HG02642 (cell line): ENCODE measurements at regions not wholly inside any gene's neighbourhood (a gene's known extent, or its start where the extent isn't known, plus 50 kb on each side); places are given as distances from the start of the nearest gene placed in this dataset.
"Not testable (repeated sequence)": the region's sequence is repeated elsewhere in the genome, so short reads cannot be mapped to it uniquely, and the experiment has no call there.

Source experiments
- ATAC-seq: cut with Tn5 transposase; IDR thresholded peaks from one replicate; pipeline ENCODE4 v1.9.1; 2021; ENCODE audit warnings: mild to moderate bottlenecking; ENCODE audit not compliant: unreplicated experiment, poor library complexity

GRCh38 chr2:65778137-65778536 lies 345.7 kb upstream of the SPRED2 start:
- no peak for ATAC-seq

- no peak for ATAC-seq
Observed at GRCh38 chr2:65775839-65776238, 343.4 kb upstream of the SPRED2 start.

- ATAC-seq, result no peak
Observed at GRCh38 chr2:65767946-65768345, 335.5 kb upstream of the SPRED2 start.

GRCh38 chr2:65766768-65767267 lies 334.4 kb upstream of the SPRED2 start:
- ATAC-seq, result no peak

GRCh38 chr2:65765376-65765775 lies 333.0 kb upstream of the SPRED2 start:
- no peak for ATAC-seq

- ATAC-seq, result no peak
Observed at GRCh38 chr2:65762068-65762467, 329.7 kb upstream of the SPRED2 start.

GRCh38 chr2:65754219-65754618 lies 321.8 kb upstream of the SPRED2 start:
- no peak for ATAC-seq

GRCh38 chr2:65751408-65751807 lies 319.0 kb upstream of the SPRED2 start:
- ATAC-seq, result no peak

GRCh38 chr2:65749545-65749944 lies 317.1 kb upstream of the SPRED2 start:
- ATAC-seq, result no peak

- not testable (repeated sequence) for ATAC-seq
Observed at GRCh38 chr2:65747875-65748274, 315.5 kb upstream of the SPRED2 start.

- no peak for ATAC-seq
Observed at GRCh38 chr2:65746931-65747675, 314.7 kb upstream of the SPRED2 start.

GRCh38 chr2:65744477-65745200 lies 312.2 kb upstream of the SPRED2 start:
- no peak for ATAC-seq

- no peak for ATAC-seq
Observed at GRCh38 chr2:65742977-65743376, 310.6 kb upstream of the SPRED2 start.

- no peak for ATAC-seq
Observed at GRCh38 chr2:65739927-65740326, 307.5 kb upstream of the SPRED2 start.

- no peak for ATAC-seq
Observed at GRCh38 chr2:65737452-65738011, 305.1 kb upstream of the SPRED2 start.

GRCh38 chr2:65731476-65731875 lies 299.1 kb upstream of the SPRED2 start:
- ATAC-seq, result no peak

- ATAC-seq, result no peak
Observed at GRCh38 chr2:65730186-65730585, 297.8 kb upstream of the SPRED2 start.

- no peak for ATAC-seq
Observed at GRCh38 chr2:65729246-65729645, 296.8 kb upstream of the SPRED2 start.

GRCh38 chr2:65728477-65729180 lies 296.2 kb upstream of the SPRED2 start:
- no peak for ATAC-seq

GRCh38 chr2:65727816-65728215 lies 295.4 kb upstream of the SPRED2 start:
- no peak for ATAC-seq

GRCh38 chr2:65727381-65727780 lies 295.0 kb upstream of the SPRED2 start:
- ATAC-seq, result no peak
